GM10266 (cell line): ENCODE measurements at regions not wholly inside any gene's neighbourhood (a gene's known extent, or its start where the extent isn't known, plus 50 kb on each side); places are given as distances from the start of the nearest gene placed in this dataset.

Experiments
- DNase-seq: peaks from one replicate; pipeline ENCODE4 v3.0.0; 2012; ENCODE audit errors: extremely low spot score
- CTCF ChIP-seq: IDR thresholded peaks from 2 replicates; pipeline ENCODE4 v1.5.1; 2012; ENCODE audit warnings: mild to moderate bottlenecking, low read depth; ENCODE audit not compliant: control insufficient read depth, insufficient read depth; ENCODE audit errors: missing control alignments

DNA sequence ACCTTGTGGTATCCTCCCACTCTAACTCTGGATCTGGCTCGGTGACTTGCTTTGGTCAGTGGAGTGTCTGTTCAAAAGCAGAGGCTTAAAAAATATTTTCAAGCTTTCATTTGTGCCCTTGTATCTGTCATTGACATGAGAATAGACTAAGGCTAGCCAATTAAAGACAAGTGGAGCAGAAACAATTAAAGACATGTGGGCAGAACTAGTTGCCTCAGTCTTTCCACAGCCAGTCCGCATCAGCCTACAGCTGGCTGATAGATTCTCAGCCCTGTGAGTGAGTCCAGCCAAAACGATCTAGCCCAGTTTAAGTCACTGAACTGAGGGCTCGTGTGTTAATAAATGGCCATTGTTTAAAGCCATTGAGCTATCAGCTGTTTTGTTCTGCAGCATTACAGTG is 185.2 kb upstream of the DGKB start:
- TF ChIP-seq CTCF = no peak
- no peak for DNase-seq

DNA sequence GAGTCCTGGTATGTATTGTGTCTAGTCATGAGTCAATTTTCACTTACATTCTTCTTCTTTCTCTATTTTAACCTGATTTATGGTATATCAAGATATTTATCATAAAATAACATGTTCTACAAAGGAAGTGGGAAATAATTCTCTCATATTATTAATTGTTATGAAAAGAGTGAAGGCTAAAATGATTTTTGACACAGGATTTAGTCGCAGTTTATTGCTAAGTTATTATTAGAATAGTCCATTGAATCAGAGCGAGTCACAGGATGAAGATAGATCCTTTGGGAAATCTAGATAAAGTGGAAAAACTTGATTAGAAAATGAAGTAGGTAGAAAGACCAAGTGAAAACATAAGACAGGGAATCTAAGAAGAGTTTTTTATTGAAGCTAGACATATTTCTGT is 184.3 kb upstream of the DGKB start:
- no peak for TF ChIP-seq CTCF
- DNase-seq = no peak

DNA sequence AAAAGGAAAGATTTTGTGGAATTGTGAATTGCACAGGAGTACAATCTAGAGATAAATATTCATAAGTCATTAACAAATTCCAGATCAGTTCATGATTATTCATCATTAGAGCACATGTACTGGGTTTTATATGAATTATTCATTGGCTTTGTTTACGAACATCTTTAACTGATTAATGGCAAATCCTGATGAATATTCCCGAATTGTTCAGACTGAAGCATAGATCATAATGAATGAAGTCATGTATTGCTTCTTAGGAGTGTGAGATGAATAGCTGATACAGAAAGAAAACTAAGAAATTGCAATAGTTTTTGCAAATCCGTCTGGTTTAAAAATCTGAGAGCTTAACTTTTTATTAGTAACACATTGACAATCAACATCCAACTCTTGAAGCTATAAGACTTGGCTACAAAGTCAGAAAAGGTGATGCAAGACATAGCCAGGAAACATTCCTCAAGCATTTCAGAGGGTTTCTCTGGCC is 183.6 kb upstream of the DGKB start:
- no peak for TF ChIP-seq CTCF
- no peak for DNase-seq

DNA sequence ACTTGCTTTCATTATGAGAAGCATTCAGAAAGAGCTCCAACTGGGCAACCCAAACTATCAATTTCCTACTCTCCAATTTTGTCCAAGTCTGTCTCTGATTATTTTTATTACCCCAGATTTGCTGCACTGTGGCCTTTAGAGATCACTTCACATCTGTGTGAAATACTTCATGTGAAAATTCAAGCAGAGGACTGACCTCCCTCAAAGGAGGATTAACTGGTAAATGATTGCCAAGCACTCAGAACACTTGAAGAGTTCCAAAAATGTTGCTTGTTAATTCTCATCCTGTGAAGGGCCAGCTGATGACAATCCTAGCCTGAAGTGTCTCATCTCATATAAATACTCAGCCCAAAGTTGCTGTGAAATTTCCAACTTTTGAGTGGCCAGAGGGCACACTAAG is 182.8 kb upstream of the DGKB start:
- no peak for TF ChIP-seq CTCF
- DNase-seq = no peak

DNA sequence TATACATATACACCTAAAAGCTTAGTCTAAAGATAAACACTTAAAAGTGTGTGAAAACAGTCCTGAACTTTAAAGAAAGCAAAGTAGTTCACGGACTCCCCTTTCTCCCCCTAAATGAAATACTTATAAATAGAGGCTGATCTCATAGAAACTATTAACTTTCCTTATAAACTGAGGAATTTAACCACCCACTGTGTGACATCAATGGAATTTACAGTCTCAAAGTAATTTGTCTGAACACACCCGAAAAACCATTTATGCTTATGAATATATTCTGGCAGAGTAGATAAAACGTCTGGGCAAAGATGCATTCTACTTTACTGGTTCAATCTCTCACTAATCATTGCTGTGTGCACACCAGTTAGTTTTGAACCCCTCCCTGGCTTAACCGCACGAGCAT is 181.8 kb upstream of the DGKB start:
- DNase-seq = no peak
- TF ChIP-seq CTCF = no peak

DNA sequence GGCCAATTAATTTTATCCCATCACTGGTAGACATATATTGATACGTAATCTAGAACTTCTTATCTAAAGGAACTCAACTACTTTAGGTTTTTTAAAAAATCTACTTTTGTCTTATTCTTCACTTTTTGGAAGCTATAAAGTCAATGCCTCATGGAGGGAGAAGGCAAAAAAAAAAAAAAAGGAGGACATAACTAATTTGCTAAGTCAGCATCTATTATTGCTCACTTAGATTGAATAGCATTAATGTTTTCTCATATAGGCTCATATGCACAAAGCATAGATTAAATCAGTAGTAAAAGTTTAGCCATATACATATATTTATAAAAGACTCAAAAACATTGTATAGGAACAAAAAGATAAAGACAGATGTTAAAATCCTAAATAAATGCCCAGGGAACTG is 179.3 kb upstream of the DGKB start:
- no peak for TF ChIP-seq CTCF
- DNase-seq = no peak

GRCh38 chr7:15073301-15073700 is 170.8 kb upstream of the DGKB start:
- TF ChIP-seq CTCF = no peak
- DNase-seq = no peak

DNA sequence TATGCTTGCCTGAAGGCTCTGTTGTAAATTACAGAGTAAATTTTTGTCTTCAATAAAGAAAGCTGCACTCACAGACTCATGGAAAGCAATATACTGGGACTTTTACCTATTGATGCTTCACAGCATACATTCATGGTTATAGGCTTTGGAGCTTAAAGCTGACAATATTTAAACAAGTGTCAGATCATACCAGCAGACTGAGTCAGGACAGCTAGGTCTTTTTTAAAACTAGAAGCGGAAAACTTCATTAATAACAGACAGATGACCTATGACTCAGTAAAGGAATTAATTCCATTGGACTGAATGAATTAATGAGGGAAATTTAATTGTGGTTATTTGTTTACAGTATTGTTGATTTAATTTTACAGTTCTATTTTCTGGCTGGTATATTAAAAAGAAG is 165.8 kb upstream of the DGKB start:
- no peak for DNase-seq
- TF ChIP-seq CTCF = no peak
